PC-3 (cell line): ENCODE measurements at regions not wholly inside any gene's neighbourhood (a gene's known extent, or its start where the extent isn't known, plus 50 kb on each side); places are given as distances from the start of the nearest gene placed in this dataset.

Experiments used
- EZH2 ChIP-seq: fragments of 300-600 bp; sonication (generic); IDR thresholded peaks from one replicate; pipeline ENCODE4 v1.6.1; 2017; ENCODE audit warnings: antibody characterized with exemption, mild to moderate bottlenecking, low read length; ENCODE audit not compliant: unreplicated experiment
- EZH2phosphoT487 ChIP-seq: fragments of 300-600 bp; sonication (generic); IDR thresholded peaks from 2 replicates; pipeline ENCODE4 v1.6.1; 2018; ENCODE audit warnings: mild to moderate bottlenecking, antibody characterized with exemption, low read length, borderline replicate concordance
- TF ChIP-seq, protein P1 (sequence below): fragments of 300-600 bp; sonication (generic); conservative IDR thresholded peaks from 2 replicates; pipeline ENCODE4 v1.5.1; 2017; ENCODE audit warnings: antibody characterized with exemption, low read depth, mild to moderate bottlenecking, low read length

DNA sequence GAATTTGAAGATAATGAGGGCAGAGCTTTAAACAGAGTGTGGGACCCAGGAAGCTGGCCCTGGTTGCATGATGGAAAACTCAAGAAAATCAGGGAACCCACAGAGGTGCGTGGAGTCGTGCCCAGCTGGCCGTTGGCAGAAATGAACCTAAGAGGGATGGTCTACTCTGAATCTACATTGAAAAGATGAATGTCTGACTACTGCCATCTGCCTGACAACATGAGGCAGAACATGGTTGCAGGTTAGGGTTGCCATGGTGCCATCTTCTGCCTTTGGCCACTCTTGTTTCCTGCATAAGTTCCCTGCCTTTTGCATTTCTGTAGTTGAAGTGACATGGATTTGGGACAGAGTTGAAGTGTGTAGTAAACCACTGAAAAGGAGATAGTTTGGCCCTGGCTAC lies 138.5 kb upstream of the COBL start:
- TF ChIP-seq, protein P1, sequence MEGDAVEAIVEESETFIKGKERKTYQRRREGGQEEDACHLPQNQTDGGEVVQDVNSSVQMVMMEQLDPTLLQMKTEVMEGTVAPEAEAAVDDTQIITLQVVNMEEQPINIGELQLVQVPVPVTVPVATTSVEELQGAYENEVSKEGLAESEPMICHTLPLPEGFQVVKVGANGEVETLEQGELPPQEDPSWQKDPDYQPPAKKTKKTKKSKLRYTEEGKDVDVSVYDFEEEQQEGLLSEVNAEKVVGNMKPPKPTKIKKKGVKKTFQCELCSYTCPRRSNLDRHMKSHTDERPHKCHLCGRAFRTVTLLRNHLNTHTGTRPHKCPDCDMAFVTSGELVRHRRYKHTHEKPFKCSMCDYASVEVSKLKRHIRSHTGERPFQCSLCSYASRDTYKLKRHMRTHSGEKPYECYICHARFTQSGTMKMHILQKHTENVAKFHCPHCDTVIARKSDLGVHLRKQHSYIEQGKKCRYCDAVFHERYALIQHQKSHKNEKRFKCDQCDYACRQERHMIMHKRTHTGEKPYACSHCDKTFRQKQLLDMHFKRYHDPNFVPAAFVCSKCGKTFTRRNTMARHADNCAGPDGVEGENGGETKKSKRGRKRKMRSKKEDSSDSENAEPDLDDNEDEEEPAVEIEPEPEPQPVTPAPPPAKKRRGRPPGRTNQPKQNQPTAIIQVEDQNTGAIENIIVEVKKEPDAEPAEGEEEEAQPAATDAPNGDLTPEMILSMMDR: no peak
- TF ChIP-seq EZH2 (no peak), EZH2phosphoT487 (no peak)
